K562 (cell line): ENCODE measurements at regions not wholly inside any gene's neighbourhood (a gene's known extent, or its start where the extent isn't known, plus 50 kb on each side); places are given as distances from the start of the nearest gene placed in this dataset.

Experiments used
- ATAC-seq: fragments of 200-7000 bp; cut with Tn5 transposase; 3 replicates; pipeline ENCODE4 v1.9.1; 2020; ENCODE audit warnings: moderate library complexity
- BruUV-seq: library from RNA; stranded (reverse); fragments of 400-500 nt; replicated peaks from 2 replicates; lab custom pipeline; 2021; lab: Mats Ljungman, UMichigan
- CTCF ChIA-PET: fragments of 300-600 bp; formaldehyde crosslinking; extraction: SDS; loops from one replicate; lab custom pipeline; 2021; ENCODE audit warnings: low intra/inter-chr PET ratio; lab: Yijun Ruan, JAX
- POLR2A ChIA-PET: fragments of 300-600, 350-650 bp; sonication (Branson Sonifier 250); formaldehyde crosslinking; extraction: SDS; loops from one replicate; lab custom pipeline; 2021; ENCODE audit warnings: antibody characterized with exemption, inconsistent platforms; lab: Yijun Ruan, JAX
- DNase-seq, 4 experiments: peaks; one replicate each; pipeline versions ENCODE4 v3.0.0 to v3.0.0-alpha.2; 2011 to 2018; ENCODE audit warnings: low spot score in 3 of 4, mixed read lengths in 3 of 4; ENCODE audit errors: extremely low read depth in 1 of 4
- FAIRE-seq: peaks from 2 replicates; lab custom pipeline; 2011; peaks lifted over from hg19 to GRCh38; lab: Jason Lieb, UNC
- H2AFZ ChIP-seq: 2 replicates; pipeline ENCODE4 v1.6.0; 2011; ENCODE audit warnings: low read depth, low read length, control low read depth, inconsistent platforms
- H3K27ac ChIP-seq: fragments of 200-600 bp; 3 replicates; pipeline ENCODE4 v1.8.0; 2011; ENCODE audit warnings: low read depth, mild to moderate bottlenecking, control low read depth, inconsistent platforms, low read length, moderate library complexity, mixed read lengths; ENCODE audit errors: extremely low read depth
- H3K27me3 ChIP-seq, 2 experiments: fragments of 300-600 bp in 1 of 2; 2 replicates in 1 of 2; 3 replicates in 1 of 2; pipeline versions ENCODE4 v1.6.0 to v1.8.0; 2011; ENCODE audit warnings: inconsistent platforms in 2 of 2, low read length in 2 of 2, mild to moderate bottlenecking in 1 of 2, mixed read lengths in 1 of 2, moderate library complexity in 1 of 2; ENCODE audit not compliant: control insufficient read depth in 2 of 2, insufficient read depth in 2 of 2
- H3K36me3 ChIP-seq: fragments of 300-600 bp; 3 replicates; pipeline ENCODE4 v1.8.0; 2011; ENCODE audit warnings: mild to moderate bottlenecking, low read length, inconsistent platforms; ENCODE audit not compliant: control insufficient read depth, insufficient read depth
- H3K4me1 ChIP-seq, 2 experiments: fragments of 200-600 bp in 1 of 2; replicated peaks in 1 of 2; 2 replicates in 1 of 2; 3 replicates in 1 of 2; pipeline versions ENCODE4 v1.5.1 to v1.8.0; 2011; ENCODE audit warnings: inconsistent platforms in 2 of 2, low read length in 2 of 2, mild to moderate bottlenecking in 1 of 2, mixed read lengths in 1 of 2, moderate library complexity in 1 of 2; ENCODE audit not compliant: control insufficient read depth in 2 of 2, insufficient read depth in 2 of 2
- H3K4me2 ChIP-seq: 2 replicates; pipeline ENCODE4 v1.6.1; 2011; ENCODE audit warnings: low read length, control low read depth, inconsistent platforms, mixed read lengths; ENCODE audit not compliant: insufficient read depth
- H3K4me3 ChIP-seq: fragments of 200-600 bp; sonication (generic), shearing (Covaris generic); 2 replicates; pipeline ENCODE4 v1.5.1; 2016; ENCODE audit warnings: control low read depth, inconsistent platforms
- H3K79me2 ChIP-seq: fragments of 200-600 bp; 3 replicates; pipeline ENCODE4 v1.8.0; 2011; ENCODE audit warnings: low read length, inconsistent platforms; ENCODE audit not compliant: control insufficient read depth, insufficient read depth
- H3K9ac ChIP-seq, 2 experiments: 2 replicates each; pipeline versions ENCODE4 v1.6.0 to v1.6.1; 2011; ENCODE audit warnings: low read depth in 2 of 2, low read length in 2 of 2, control low read depth in 1 of 2, inconsistent platforms in 1 of 2, mild to moderate bottlenecking in 1 of 2, mixed read lengths in 1 of 2; ENCODE audit not compliant: insufficient read depth in 1 of 2
- H3K9me1 ChIP-seq: one replicate; pipeline ENCODE4 v1.6.0; 2011; ENCODE audit warnings: inconsistent platforms, mild to moderate bottlenecking, low read length, moderate library complexity; ENCODE audit not compliant: control insufficient read depth, insufficient read depth
- H3K9me3 ChIP-seq: replicated peaks from 2 replicates; pipeline ENCODE4 v1.5.1; 2011; ENCODE audit warnings: low read depth, low read length, inconsistent platforms; ENCODE audit not compliant: control insufficient read depth, insufficient read depth
- H4K20me1 ChIP-seq: replicated peaks from 2 replicates; pipeline ENCODE4 v1.6.1; 2011; ENCODE audit warnings: low read length, inconsistent platforms, mixed read lengths; ENCODE audit not compliant: control insufficient read depth, insufficient read depth
- CAMTA2 ChIP-seq: fragments of 250-450 bp; sonication (Bioruptor Pico); conservative IDR thresholded peaks from 2 replicates; pipeline ENCODE4 v1.5.1; 2022
- DLX4 ChIP-seq: fragments of 250-450 bp; sonication (Bioruptor Pico); IDR thresholded peaks from 2 replicates; pipeline ENCODE4 v1.6.1; 2021; ENCODE audit warnings: mild to moderate bottlenecking
- IRF2 ChIP-seq: sonication (generic); formaldehyde crosslinking; IDR thresholded peaks from 2 replicates; pipeline ENCODE4 v1.8.1; 2022; ENCODE audit warnings: mild to moderate bottlenecking, missing genetic modification reagents
- MLLT1 ChIP-seq, 2 experiments: fragments of 450-650 bp; IDR thresholded peaks; 2 replicates each; pipeline ENCODE4 v1.6.1; 2016
- PRMT5 ChIP-seq: sonication (generic); formaldehyde crosslinking; IDR thresholded peaks from 2 replicates; pipeline ENCODE4 v1.5.0; 2020; ENCODE audit warnings: missing genetic modification reagents
- RFX1 ChIP-seq: fragments of 450-650 bp; IDR thresholded peaks from 2 replicates; pipeline ENCODE4 v1.6.1; 2016; ENCODE audit warnings: mild to moderate bottlenecking, moderate library complexity
- SAP30 ChIP-seq: fragments of 200-600 bp; sonication (generic); IDR thresholded peaks from 2 replicates; pipeline ENCODE4 v1.6.1; 2012; ENCODE audit warnings: borderline replicate concordance, low read depth, mild to moderate bottlenecking, moderate library complexity, low read length, control low read depth, inconsistent platforms; ENCODE audit not compliant: insufficient read depth, poor library complexity, severe bottlenecking
- SP2 ChIP-seq: IDR thresholded peaks from 2 replicates; pipeline ENCODE4 v1.6.1; 2011; ENCODE audit warnings: mild to moderate bottlenecking, low read depth, low read length, moderate library complexity; ENCODE audit not compliant: poor library complexity, severe bottlenecking; ENCODE audit errors: extremely low read depth
- ZC3H8 ChIP-seq: fragments of 450-650 bp; IDR thresholded peaks from 2 replicates; pipeline ENCODE4 v1.6.1; 2017
- WGBS: fragments of 100-300 bp; shearing (Covaris generic); methylation state at CpG from one replicate; pipeline ENCODE4 v1.1.6; 2016; ENCODE audit warnings: low coverage, mixed read lengths; ENCODE audit not compliant: insufficient coverage; ENCODE audit errors: missing lambda C conversion rate; 5-methylcytosine and 5-hydroxymethylcytosine counted together
- in situ Hi-C: fragments of 300-500 bp; cut with MboI; formaldehyde crosslinking; loops from 4 replicates; pipeline ENCODE4 v1.15.0; 2018; ENCODE audit warnings: inconsistent platforms, mixed read lengths
- intact Hi-C: fragments of 100-400 bp; cut with micrococcal nuclease; formaldehyde crosslinking; loops from 2 replicates; pipeline ENCODE4 v1.14.2; 2022

GRCh38 chr2:192876698-192877097 lies 682.0 kb upstream of the TMEFF2 start:
- TF ChIP-seq RFX1, result no peak
- no peak for TF ChIP-seq DLX4 (CRISPR knock-in tag)
- no peak for TF ChIP-seq IRF2 (CRISPR knock-in tag)
- TF ChIP-seq CAMTA2 (CRISPR knock-in tag), result no peak
- TF ChIP-seq SP2, result no peak
- no peak for TF ChIP-seq SAP30
- no peak for TF ChIP-seq PRMT5
- no peak for TF ChIP-seq MLLT1 (IDR thresholded peaks at IDR 0.05)
- TF ChIP-seq ZC3H8, result no peak
- no peaks in the 10 kb centered on the region for H3K79me2 ChIP-seq
- FAIRE-seq, result no peak
- DNase-seq, result no peak
- H3K4me1 ChIP-seq, result no peaks in the 10 kb centered on the region
- in situ Hi-C loops (no loop called here), intact Hi-C loops (no loop called here)
- no peaks in the 10 kb centered on the region for H3K9me3 ChIP-seq
- 0% methylated on average over 2 of the region's 2 CpGs for WGBS
- H3K27ac ChIP-seq, result no peak overlapping the region
- H2AFZ ChIP-seq, result no peak overlapping the region
- no peak for ATAC-seq
- no peaks in the 10 kb centered on the region for H3K9me1 ChIP-seq
- ChIA-PET CTCF (no interaction called here), POLR2A (no interaction called here)
- no peak overlapping the region for H3K4me2 ChIP-seq
- no peaks in the 10 kb centered on the region for H3K27me3 ChIP-seq
- no peak overlapping the region for H3K9ac ChIP-seq
- no peaks in the 10 kb centered on the region for H4K20me1 ChIP-seq
- H3K4me3 ChIP-seq, result no peak overlapping the region
- H3K36me3 ChIP-seq, result no peaks in the 10 kb centered on the region
- no TSS peak for BruUV-seq
